HepG2 (cell line): ENCODE measurements at regions not wholly inside any gene's neighbourhood (a gene's known extent, or its start where the extent isn't known, plus 50 kb on each side); places are given as distances from the start of the nearest gene placed in this dataset.
A peak's percentile ranks its signal among the peaks of the same experiment; 100 is the strongest.

Experiments
- ATAC-seq: fragments of 200-7000 bp; cut with Tn5 transposase; 3 replicates; pipeline ENCODE4 v1.9.1; 2020; ENCODE audit warnings: mild to moderate bottlenecking, moderate library complexity
- BruUV-seq: library from RNA; stranded (reverse); fragments of 400-500 nt; replicated peaks from 2 replicates; lab custom pipeline; 2021; lab: Mats Ljungman, UMichigan
- CTCF ChIA-PET: fragments of 300-600 bp; formaldehyde crosslinking; extraction: SDS; loops from one replicate; lab custom pipeline; 2021; ENCODE audit warnings: low total read pairs, inconsistent platforms, low intra/inter-chr PET ratio; lab: Yijun Ruan, JAX
- POLR2A ChIA-PET: fragments of 350-600 bp; sonication (Branson Sonifier 250); formaldehyde crosslinking; loops from one replicate; lab custom pipeline; 2020; ENCODE audit warnings: antibody characterized with exemption, inconsistent platforms; lab: Yijun Ruan, JAX
- DNase-seq: peaks from one replicate; pipeline ENCODE4 v3.0.0-alpha.2; 2015; ENCODE audit warnings: low spot score
- FAIRE-seq: peaks from 3 replicates; lab custom pipeline; 2011; peaks lifted over from hg19 to GRCh38; lab: Jason Lieb, UNC
- H2AFZ ChIP-seq: one replicate; pipeline ENCODE4 v1.6.1; 2011; ENCODE audit warnings: low read length, inconsistent platforms
- H3K27ac ChIP-seq: fragments of 300-600 bp; 3 replicates; pipeline ENCODE4 v1.8.0; 2011; ENCODE audit warnings: mixed run types, mild to moderate bottlenecking, mixed read lengths, low read length, inconsistent platforms; ENCODE audit not compliant: insufficient read depth; ENCODE audit errors: extremely low read length
- H3K27me3 ChIP-seq, 2 experiments: fragments of 200-600 bp in 1 of 2; 2 replicates in 1 of 2; 3 replicates in 1 of 2; pipeline versions ENCODE4 v1.6.0 to v1.8.0; 2011; ENCODE audit warnings: low read length in 2 of 2, mild to moderate bottlenecking in 2 of 2, moderate library complexity in 2 of 2, inconsistent platforms in 1 of 2; ENCODE audit not compliant: insufficient read depth in 2 of 2, control insufficient read depth in 1 of 2
- H3K36me3 ChIP-seq, 2 experiments: fragments of 200-600 bp in 1 of 2; replicated peaks in 1 of 2; 2 replicates in 1 of 2; 3 replicates in 1 of 2; pipeline versions ENCODE4 v1.5.1 to v1.8.0; 2011; ENCODE audit warnings: low read length in 2 of 2, inconsistent platforms in 1 of 2; ENCODE audit not compliant: insufficient read depth in 2 of 2, control insufficient read depth in 1 of 2
- H3K4me1 ChIP-seq: 2 replicates; pipeline ENCODE4 v1.5.1; 2012; ENCODE audit warnings: low read length, inconsistent platforms; ENCODE audit not compliant: insufficient read depth
- H3K4me2 ChIP-seq: 2 replicates; pipeline ENCODE4 v1.6.0; 2011; ENCODE audit warnings: low read depth, low read length, inconsistent platforms
- H3K4me3 ChIP-seq, 3 experiments: fragments of 200-600 bp in 1 of 3; sonication (generic), shearing (Covaris generic) in 1 of 3; replicated peaks in 1 of 3; 2 replicates each; pipeline ENCODE4 v1.5.1; 2011 to 2016; ENCODE audit warnings: low read length in 3 of 3, inconsistent platforms in 2 of 3, low read depth in 2 of 3, mild to moderate bottlenecking in 2 of 3, control low read depth in 1 of 3, mixed read lengths in 1 of 3; ENCODE audit not compliant: insufficient read depth in 1 of 3
- H3K79me2 ChIP-seq: one replicate; pipeline ENCODE4 v1.6.1; 2011; ENCODE audit warnings: low read length, inconsistent platforms; ENCODE audit not compliant: insufficient read depth
- H3K9ac ChIP-seq: 2 replicates; pipeline ENCODE4 v1.6.0; 2011; ENCODE audit warnings: mild to moderate bottlenecking, low read depth, low read length, inconsistent platforms; ENCODE audit not compliant: insufficient read depth
- H3K9me3 ChIP-seq: 2 replicates; pipeline ENCODE4 v1.5.1; 2012; ENCODE audit warnings: mild to moderate bottlenecking, low read length
- H4K20me1 ChIP-seq: 2 replicates; pipeline ENCODE4 v1.6.0; 2011; ENCODE audit warnings: inconsistent platforms, mild to moderate bottlenecking, low read length, moderate library complexity; ENCODE audit not compliant: insufficient read depth
- NFE2L2 ChIP-seq: fragments of 150-350 bp; IDR thresholded peaks from 2 replicates; pipeline ENCODE4 v1.6.1; 2014; ENCODE audit warnings: low read length
- SMC3 ChIP-seq: IDR thresholded peaks from 2 replicates; pipeline ENCODE4 v1.6.1; 2011; ENCODE audit warnings: low read length, improper control_type of control experiment
- ZNF703 ChIP-seq: sonication (generic); formaldehyde crosslinking; IDR thresholded peaks from 2 replicates; pipeline ENCODE4 v1.5.1; 2020; ENCODE audit warnings: missing genetic modification reagents, mild to moderate bottlenecking, moderate library complexity, borderline replicate concordance
- WGBS: methylation state at CpG from one replicate; pipeline ENCODE4 v1.1.6; 2017; ENCODE audit warnings: low lambda C conversion rate; 5-methylcytosine and 5-hydroxymethylcytosine counted together
- in situ Hi-C: cut with HindIII; loops from 2 replicates; pipeline ENCODE4 v1.10.0; 2017; ENCODE audit warnings: low pct_unique_long_range_greater_than_20kb; ENCODE audit not compliant: extremely low pct_ligation_motif_present
- intact Hi-C: fragments of 100-400 bp; cut with micrococcal nuclease; formaldehyde crosslinking; loops from one replicate; pipeline ENCODE4 v1.10.0; 2022; ENCODE audit not compliant: unreplicated experiment

GRCh38 chr6:44542401-44543116 lies 155.1 kb downstream of the CDC5L start:
- 20% methylated on average over 20 of the region's 21 CpGs for WGBS
- H3K9ac ChIP-seq: no peak overlapping the region
- H3K4me1 ChIP-seq: no peaks in the 10 kb centered on the region
- FAIRE-seq (no peak), ATAC-seq (peak; percentile 35; the same call in 2 of the 3 replicates), DNase-seq (no peak)
- no TSS peak for BruUV-seq
- in situ Hi-C loops: no loop called here
- intact Hi-C loops: no loop called here
- H3K79me2 ChIP-seq: no peaks in the 10 kb centered on the region
- no peaks in the 10 kb centered on the region for H3K36me3 ChIP-seq
- CTCF ChIA-PET: no interaction called here
- no peak overlapping the region for H2AFZ ChIP-seq
- no peak overlapping the region for H3K27ac ChIP-seq
- POLR2A ChIA-PET: no interaction called here
- no peaks in the 10 kb centered on the region for H4K20me1 ChIP-seq
- no peaks in the 10 kb centered on the region for H3K9me3 ChIP-seq
- TF ChIP-seq NFE2L2 (peak; percentile 60), ZNF703 (no peak)
- no peak overlapping the region for H3K4me3 ChIP-seq
- peaks cover 0 to 34% of the 10 kb centered on the region in 2 experiments; a peak in 3 of 5 replicates for H3K27me3 ChIP-seq
- no peak overlapping the region for H3K4me2 ChIP-seq

- no peaks in the 10 kb centered on the region for H3K4me1 ChIP-seq
- POLR2A ChIA-PET: no interaction called here
- DNase-seq: no peak
- no peaks in the 10 kb centered on the region for H3K79me2 ChIP-seq
- no peak overlapping the region for H2AFZ ChIP-seq
- BruUV-seq: no TSS peak
- 0% methylated on average over 3 of the region's 3 CpGs for WGBS
- H4K20me1 ChIP-seq: no peaks in the 10 kb centered on the region
- H3K27me3 ChIP-seq: peaks cover 0 to 33% of the 10 kb centered on the region in 2 experiments; a peak in 4 of 5 replicates
- H3K9me3 ChIP-seq: no peaks in the 10 kb centered on the region
- TF ChIP-seq SMC3: no peak
- TF ChIP-seq, all 625 proteins: peak for 0
- H3K36me3 ChIP-seq: no peaks in the 10 kb centered on the region
- intact Hi-C loops: no loop called here
- no peak overlapping the region for H3K27ac ChIP-seq
- ATAC-seq: no peak
- H3K4me3 ChIP-seq: no peak overlapping the region
- H3K4me2 ChIP-seq: no peak overlapping the region
- in situ Hi-C loops: no loop called here
- CTCF ChIA-PET: no interaction called here
- no peak overlapping the region for H3K9ac ChIP-seq
- FAIRE-seq: no peak
Observed at GRCh38 chr6:44543664-44544063, 156.2 kb downstream of the CDC5L start.
